Natural killer cell treated with Interleukin-12 subunit alpha and Interleukin-12 subunit beta and Interleukin-15 and Interleukin-18, amount 100 ng/mL, for 72 hours (primary cell): ENCODE measurements at regions not wholly inside any gene's neighbourhood (a gene's known extent, or its start where the extent isn't known, plus 50 kb on each side); places are given as distances from the start of the nearest gene placed in this dataset.
"Not testable (repeated sequence)": the region's sequence is repeated elsewhere in the genome, so short reads cannot be mapped to it uniquely, and the experiment has no call there.

Source experiments
- ATAC-seq, 2 donors: fragments of 150-1000 bp; cut with Tn5 transposase in 1 of 2; sonication (Bioruptor Pico), chemical (Tn5 transposase) in 1 of 2; 2 replicates each; pipeline ENCODE4 v1.10.0; 2021
- DNase-seq: peaks from one replicate; pipeline ENCODE4 v3.0.0; 2022; ENCODE audit warnings: low spot score
- H3K27ac Mint-ChIP-seq, 2 donors: 1 replicate in 1 of 2; 2 replicates in 1 of 2; pipeline ENCODE4 v1.8.0; 2022; ENCODE audit warnings: mixed read lengths in 2 of 2, mild to moderate bottlenecking in 1 of 2, moderate library complexity in 1 of 2
- H3K27me3 Mint-ChIP-seq, 2 donors: 1 replicate in 1 of 2; 2 replicates in 1 of 2; pipeline ENCODE4 v1.8.0; 2022; ENCODE audit warnings: mixed read lengths in 2 of 2
- H3K36me3 Mint-ChIP-seq: one replicate; pipeline ENCODE4 v1.8.0; 2022; ENCODE audit warnings: mixed read lengths
- H3K4me1 Mint-ChIP-seq, 2 donors: 1 replicate in 1 of 2; 2 replicates in 1 of 2; pipeline ENCODE4 v1.8.0; 2022; ENCODE audit warnings: low read depth in 2 of 2, mixed read lengths in 2 of 2, mild to moderate bottlenecking in 1 of 2
- H3K4me3 Mint-ChIP-seq: one replicate; pipeline ENCODE4 v1.8.0; 2022; ENCODE audit warnings: mixed read lengths
- H3K9me3 Mint-ChIP-seq: 2 replicates; pipeline ENCODE4 v1.8.0; 2022; ENCODE audit warnings: mixed read lengths

DNA sequence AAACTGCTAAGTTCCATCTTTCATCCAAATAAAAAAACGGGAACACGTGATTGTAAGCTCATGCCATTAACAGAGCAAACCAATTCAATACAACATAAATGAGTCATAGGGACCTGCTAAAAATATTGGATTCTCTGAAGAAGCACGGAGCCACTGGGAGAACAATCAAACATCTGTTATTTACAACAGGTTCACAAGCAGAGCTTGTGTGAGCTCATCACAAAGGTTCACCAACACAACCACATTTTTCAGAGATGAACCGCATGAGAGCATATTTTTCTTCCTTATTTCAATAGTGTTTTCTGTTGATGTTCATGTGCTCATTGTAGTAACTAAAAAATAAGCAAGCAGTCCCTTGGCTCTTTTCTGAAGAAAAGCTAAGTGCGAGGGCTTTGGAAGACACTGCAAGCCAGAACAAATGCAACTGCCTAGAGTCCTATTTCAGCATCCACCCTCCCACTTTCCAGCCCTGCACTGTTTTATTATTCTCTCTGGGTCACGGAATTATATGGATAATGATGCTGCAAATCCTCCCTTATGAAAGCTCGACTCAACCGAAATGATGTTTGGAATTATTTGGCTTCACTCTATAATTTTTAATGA is 545.8 kb downstream of the LIG4 start:
- DNase-seq: no peak
- H3K9me3 Mint-ChIP-seq: peaks cover 10% of the 10 kb centered on the region
- no peaks in the 10 kb centered on the region for H3K4me1 Mint-ChIP-seq
- H3K36me3 Mint-ChIP-seq: no peaks in the 10 kb centered on the region
- H3K27me3 Mint-ChIP-seq: no peaks in the 10 kb centered on the region
- H3K4me3 Mint-ChIP-seq: no peak overlapping the region
- ATAC-seq: no peak
- H3K27ac Mint-ChIP-seq: no peak overlapping the region

DNA sequence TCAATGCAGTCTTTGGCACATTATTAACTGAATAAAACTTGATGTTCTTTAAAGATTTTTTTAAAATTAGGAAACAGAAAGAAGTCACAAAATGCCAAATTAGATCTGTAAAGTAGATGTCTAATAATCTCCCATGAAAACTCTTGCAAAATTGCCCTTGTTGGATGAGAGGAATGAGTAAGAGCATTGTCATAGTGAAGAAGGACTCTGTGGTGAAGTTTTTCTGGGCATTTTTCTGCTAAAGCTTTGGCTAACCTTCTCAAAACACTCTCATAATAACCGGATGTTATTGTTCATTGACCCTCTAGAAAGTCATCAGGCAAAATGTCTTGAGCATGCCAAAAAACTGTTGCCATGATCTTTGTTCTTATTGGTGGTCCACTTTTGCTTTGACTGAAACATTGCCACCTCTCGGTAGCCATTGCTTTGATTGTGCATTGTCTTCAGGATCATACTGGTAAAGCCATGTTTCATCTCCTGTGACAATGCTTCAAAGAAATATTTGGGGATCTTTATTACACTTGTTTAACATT is 549.3 kb downstream of the LIG4 start:
- Mint-ChIP-seq H3K4me1 (no peaks in the 10 kb centered on the region), H3K27me3 (no peaks in the 10 kb centered on the region), H3K27ac (no peak overlapping the region), H3K4me3 (no peak overlapping the region), H3K9me3 (peaks cover 19% of the 10 kb centered on the region), H3K36me3 (no peaks in the 10 kb centered on the region)
- no peak for ATAC-seq
- DNase-seq: no peak

DNA sequence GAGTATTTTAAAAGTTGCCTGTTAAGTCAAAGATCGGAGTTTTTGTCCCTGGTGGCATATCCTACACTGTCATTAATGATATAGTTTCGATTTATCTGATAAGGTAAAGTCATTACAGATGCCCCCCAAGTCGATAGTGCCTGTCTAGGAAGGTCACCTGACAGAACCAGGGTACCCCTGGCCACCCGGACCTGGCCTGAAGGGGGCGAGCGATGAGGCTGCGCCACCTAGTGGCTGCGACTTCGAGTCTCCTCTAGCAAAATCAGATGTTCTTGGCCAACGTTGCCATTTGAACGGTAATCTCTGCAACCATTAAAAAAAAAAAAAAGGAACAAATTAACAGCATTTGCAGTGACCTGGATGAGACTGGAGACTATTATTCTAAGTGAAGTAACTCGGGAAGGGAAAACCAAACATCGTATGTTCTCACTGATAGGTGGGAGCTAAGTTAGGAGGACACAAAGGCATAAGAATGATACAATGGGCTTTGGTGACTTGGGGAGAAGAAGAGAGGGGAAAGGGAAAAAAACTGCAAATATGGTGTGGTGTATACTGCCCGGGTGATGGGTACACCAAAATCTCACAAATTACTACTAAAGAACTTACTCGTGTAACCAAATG is 565.1 kb downstream of the LIG4 start:
- Mint-ChIP-seq H3K9me3 (no peaks in the 10 kb centered on the region), H3K4me3 (no peak overlapping the region), H3K4me1 (no peaks in the 10 kb centered on the region), H3K36me3 (no peaks in the 10 kb centered on the region), H3K27ac (no peak overlapping the region), H3K27me3 (peaks cover 3 to 8% of the 10 kb centered on the region in 2 donors)
- DNase-seq (no peak), ATAC-seq (no peak)

DNA sequence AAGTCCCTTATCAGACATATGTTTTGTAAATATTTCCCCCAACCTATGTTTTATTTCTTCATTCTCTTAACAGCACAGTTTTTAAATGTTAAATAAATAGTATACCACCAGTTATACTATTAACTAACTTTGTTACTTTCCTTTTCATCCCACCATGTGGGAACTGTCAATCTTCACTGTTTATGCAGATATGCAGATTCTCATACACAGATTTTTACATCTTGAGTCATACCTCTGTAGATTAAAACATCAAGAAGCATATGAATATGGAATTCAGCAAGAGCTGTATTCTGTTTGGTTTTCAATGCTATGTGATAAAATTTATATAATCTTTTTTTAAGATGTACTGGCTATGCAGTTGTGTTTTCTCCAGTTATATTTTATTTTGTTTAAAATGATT is 566.3 kb downstream of the LIG4 start:
- Mint-ChIP-seq H3K9me3 (no peaks in the 10 kb centered on the region), H3K4me1 (no peaks in the 10 kb centered on the region), H3K27ac (no peak overlapping the region), H3K27me3 (peaks cover 3 to 6% of the 10 kb centered on the region in 2 donors), H3K4me3 (no peak overlapping the region), H3K36me3 (no peaks in the 10 kb centered on the region)
- ATAC-seq (no peak), DNase-seq (no peak)

DNA sequence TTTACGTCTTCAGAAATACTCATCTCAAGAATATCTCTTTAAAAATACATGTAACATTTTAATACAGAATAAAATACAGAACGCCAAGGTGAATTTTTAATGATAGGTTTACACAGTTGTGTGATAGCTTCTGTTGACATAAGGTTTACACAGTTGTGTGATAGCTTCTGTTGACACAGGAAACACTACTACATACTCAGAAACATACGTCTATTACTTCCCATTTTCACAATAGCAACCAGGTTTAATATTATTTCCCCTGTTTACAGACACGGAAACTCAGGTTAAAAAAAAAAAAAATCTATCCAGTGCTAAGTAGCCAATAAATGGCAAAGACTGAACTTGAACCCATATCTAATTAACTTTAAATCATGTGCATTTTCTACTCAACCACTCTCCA is 571.2 kb downstream of the LIG4 start:
- Mint-ChIP-seq H3K9me3 (peaks cover 3% of the 10 kb centered on the region), H3K27me3 (no peaks in the 10 kb centered on the region)

DNA sequence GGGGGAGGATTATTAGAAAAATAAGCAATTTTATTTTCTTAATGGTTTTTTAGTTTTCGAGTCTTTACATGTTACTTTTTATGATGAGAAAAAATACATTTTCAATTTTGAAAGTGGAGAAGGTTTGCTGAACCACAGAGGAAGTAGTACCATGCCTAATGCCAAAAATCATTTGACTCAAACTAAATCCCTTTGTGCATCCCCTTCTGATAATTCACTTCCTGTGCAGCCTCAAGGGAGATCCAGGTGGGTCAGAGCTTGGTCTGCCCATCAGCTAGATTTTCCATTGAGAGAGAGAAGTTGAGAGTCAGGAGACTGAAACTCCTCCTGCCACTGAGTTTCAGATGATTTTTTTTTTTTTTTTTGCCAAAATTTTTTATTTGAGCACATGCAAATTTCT is 571.7 kb downstream of the LIG4 start:
- DNase-seq (no peak), ATAC-seq (no peak)
- H3K27ac Mint-ChIP-seq: no peak overlapping the region
- no peaks in the 10 kb centered on the region for H3K4me1 Mint-ChIP-seq
- no peaks in the 10 kb centered on the region for H3K36me3 Mint-ChIP-seq
- no peaks in the 10 kb centered on the region for H3K27me3 Mint-ChIP-seq
- H3K4me3 Mint-ChIP-seq: no peak overlapping the region
- peaks cover 4% of the 10 kb centered on the region for H3K9me3 Mint-ChIP-seq

More for the DNA sequence above, 571.2 kb downstream of the LIG4 start:
- H3K27ac Mint-ChIP-seq: no peak overlapping the region
- no peak for ATAC-seq
- no peaks in the 10 kb centered on the region for H3K36me3 Mint-ChIP-seq
- no peaks in the 10 kb centered on the region for H3K4me1 Mint-ChIP-seq
- no peak for DNase-seq
- no peak overlapping the region for H3K4me3 Mint-ChIP-seq

DNA sequence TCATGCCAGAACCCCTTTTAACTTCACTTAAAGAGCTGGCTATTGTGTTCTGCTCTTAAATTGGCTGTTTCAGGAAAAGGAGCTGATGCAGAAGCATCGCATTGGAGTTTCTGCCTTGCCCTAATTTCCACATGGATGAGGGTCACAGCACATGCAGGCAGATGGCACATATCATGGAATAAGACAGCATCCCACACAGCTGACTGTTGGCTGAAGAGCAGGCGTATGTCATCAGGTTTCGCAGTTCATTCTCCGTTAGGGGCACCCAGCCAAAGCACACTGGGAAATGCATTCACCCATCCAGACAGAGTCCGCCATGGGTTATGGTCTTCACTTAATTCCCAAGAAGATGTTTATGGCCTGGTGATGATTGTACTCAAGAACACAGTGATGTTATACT is 572.5 kb downstream of the LIG4 start:
- peaks cover 9% of the 10 kb centered on the region for H3K9me3 Mint-ChIP-seq
- no peaks in the 10 kb centered on the region for H3K36me3 Mint-ChIP-seq
- ATAC-seq (no peak), DNase-seq (no peak)
- no peak overlapping the region for H3K27ac Mint-ChIP-seq
- no peak overlapping the region for H3K4me3 Mint-ChIP-seq
- H3K4me1 Mint-ChIP-seq: no peaks in the 10 kb centered on the region
- no peaks in the 10 kb centered on the region for H3K27me3 Mint-ChIP-seq

DNA sequence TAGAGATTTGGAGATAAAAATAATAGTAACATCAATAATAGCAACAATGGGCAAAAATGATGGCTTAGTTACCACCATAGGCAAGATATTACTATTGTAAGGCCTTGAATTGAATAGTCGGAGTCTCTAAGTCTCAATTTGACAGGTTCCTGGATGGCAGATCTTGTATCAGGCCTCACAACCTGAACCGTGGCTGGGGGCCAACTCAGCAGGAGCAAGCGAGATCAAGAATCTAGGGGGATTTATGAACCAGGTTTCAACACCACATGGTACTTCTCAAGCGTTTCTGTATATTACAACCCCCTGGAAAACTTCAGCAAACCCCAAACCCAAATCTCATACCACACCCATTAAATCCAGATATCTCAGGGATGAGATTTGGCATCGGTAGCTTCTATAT is 573.8 kb downstream of the LIG4 start:
- DNase-seq: no peak
- Mint-ChIP-seq H3K27ac (no peak overlapping the region), H3K36me3 (no peaks in the 10 kb centered on the region), H3K27me3 (no peaks in the 10 kb centered on the region), H3K4me1 (no peaks in the 10 kb centered on the region), H3K9me3 (peaks cover 9% of the 10 kb centered on the region), H3K4me3 (no peak overlapping the region)
- ATAC-seq: no peak

DNA sequence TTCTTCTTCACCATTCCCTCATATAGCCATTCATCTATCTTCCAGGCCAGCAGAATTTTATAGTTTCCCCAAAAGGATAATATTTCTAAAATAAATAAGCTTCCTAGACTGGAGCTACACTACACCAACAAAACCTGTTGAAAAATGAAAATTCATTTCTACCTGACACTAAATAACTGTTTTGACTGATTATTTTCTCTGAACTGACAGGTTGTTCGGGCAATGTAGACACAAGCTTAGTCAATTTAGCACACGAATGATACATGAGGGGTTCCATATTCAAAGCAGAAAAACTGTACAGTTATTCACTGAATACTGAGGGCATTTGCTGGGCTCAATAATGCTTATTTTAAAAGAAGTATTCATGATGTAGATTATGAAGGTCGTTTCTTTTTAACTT is 589.7 kb downstream of the LIG4 start:
- no peaks in the 10 kb centered on the region for H3K36me3 Mint-ChIP-seq
- H3K4me3 Mint-ChIP-seq: no peak overlapping the region

DNA sequence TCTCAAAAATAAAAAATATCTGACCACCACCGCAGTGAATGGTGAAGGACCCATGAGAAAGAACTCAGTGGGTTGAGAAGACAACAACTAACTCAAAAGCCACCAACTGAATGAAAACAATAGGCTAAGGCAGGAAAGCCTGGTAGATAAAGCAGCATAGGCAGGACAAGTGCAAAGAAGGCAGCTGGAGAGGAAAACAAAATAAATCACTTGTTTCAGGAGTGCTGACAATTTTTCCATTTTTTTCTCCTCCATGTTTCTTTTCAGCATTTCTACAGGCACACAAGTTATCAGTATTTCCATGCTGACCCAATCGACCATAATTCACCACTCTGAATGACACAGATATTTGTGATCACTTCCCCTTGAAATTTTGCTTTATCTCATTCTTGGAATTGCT is 597.8 kb downstream of the LIG4 start:
- Mint-ChIP-seq H3K4me3 (no peak overlapping the region), H3K36me3 (no peaks in the 10 kb centered on the region)

More for the DNA sequence above, 589.7 kb downstream of the LIG4 start:
- Mint-ChIP-seq H3K4me1 (no peaks in the 10 kb centered on the region), H3K9me3 (peaks cover 9% of the 10 kb centered on the region), H3K27ac (no peak overlapping the region), H3K27me3 (no peaks in the 10 kb centered on the region)
- DNase-seq (no peak), ATAC-seq (no peak)

DNA sequence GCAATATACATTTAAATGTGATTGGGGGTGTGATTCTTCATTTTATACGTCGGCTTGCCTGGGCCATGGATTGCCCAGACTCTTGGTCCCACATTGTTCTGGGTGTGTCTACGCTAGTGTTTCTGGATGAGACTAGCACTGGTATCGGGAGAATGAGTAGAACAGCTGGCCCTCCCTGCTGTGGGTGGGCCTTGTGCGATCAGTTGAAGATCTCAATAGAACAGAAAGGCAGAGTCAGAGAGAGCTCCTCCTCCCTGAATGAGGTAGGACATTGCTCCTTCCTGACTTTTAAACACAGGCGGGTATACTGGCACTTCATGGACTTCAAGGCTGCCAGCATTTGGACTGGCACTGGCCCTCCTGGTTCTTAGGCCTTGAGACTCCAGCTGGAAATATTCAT is 603.0 kb downstream of the LIG4 start:
- Mint-ChIP-seq H3K27ac (no peak overlapping the region), H3K9me3 (peaks cover 4% of the 10 kb centered on the region), H3K27me3 (no peaks in the 10 kb centered on the region), H3K4me3 (no peak overlapping the region), H3K4me1 (no peaks in the 10 kb centered on the region), H3K36me3 (no peaks in the 10 kb centered on the region)
- DNase-seq (no peak), ATAC-seq (no peak)

More for the DNA sequence above, 597.8 kb downstream of the LIG4 start:
- no peak for DNase-seq
- peaks cover 11% of the 10 kb centered on the region for H3K9me3 Mint-ChIP-seq
- no peak for ATAC-seq
- H3K4me1 Mint-ChIP-seq: no peaks in the 10 kb centered on the region
- H3K27me3 Mint-ChIP-seq: no peaks in the 10 kb centered on the region
- no peak overlapping the region for H3K27ac Mint-ChIP-seq

DNA sequence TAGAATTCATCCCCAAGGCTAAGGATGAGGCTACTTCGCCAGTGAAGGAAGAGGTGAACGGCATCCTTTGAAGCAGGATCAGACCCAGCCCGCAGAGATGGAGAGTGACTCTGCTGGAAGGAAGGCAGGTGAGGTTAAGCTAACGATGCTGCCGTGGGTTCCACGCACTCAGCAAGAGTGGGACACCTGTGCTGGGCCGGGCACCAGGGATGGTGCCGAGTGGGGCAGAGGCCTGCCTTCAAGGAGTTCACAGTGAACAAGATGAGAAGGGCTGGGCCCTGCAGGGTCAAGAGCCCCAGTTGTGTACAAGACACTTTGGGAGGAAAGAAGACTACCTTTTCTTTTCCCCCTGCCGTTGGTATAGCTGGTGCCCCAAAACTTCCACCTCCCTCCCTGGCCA is 606.6 kb downstream of the LIG4 start:
- no peaks in the 10 kb centered on the region for H3K27me3 Mint-ChIP-seq
- peak; percentile 31 to 40 for ATAC-seq
- H3K27ac Mint-ChIP-seq: no peak overlapping the region
- no peaks in the 10 kb centered on the region for H3K4me1 Mint-ChIP-seq
- no peak overlapping the region for H3K4me3 Mint-ChIP-seq
- DNase-seq: no peak
- H3K36me3 Mint-ChIP-seq: no peaks in the 10 kb centered on the region
- peaks cover 4% of the 10 kb centered on the region for H3K9me3 Mint-ChIP-seq

DNA sequence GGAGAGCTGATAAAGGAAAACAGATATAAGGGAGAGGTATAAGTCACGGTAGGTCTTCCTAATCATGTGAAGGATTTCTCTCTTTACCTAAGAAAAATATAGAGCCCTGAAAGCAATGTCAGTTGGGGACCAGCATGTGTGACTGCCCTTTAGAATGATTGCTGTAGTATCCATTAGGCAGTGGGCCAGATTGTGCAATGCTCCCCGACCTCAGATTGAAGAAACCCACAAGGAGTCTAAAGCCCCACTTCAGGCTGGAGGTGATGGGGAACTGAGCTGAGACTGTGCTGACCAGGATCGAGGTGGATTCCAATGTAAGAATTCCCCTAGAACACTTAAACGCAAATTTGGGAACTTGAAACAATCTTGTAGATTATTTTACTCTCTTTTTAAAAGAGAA is 614.4 kb downstream of the LIG4 start:
- Mint-ChIP-seq H3K4me3 (no peak overlapping the region), H3K4me1 (no peaks in the 10 kb centered on the region), H3K36me3 (no peaks in the 10 kb centered on the region), H3K27me3 (no peaks in the 10 kb centered on the region), H3K27ac (no peak overlapping the region), H3K9me3 (peaks cover 3% of the 10 kb centered on the region)
- DNase-seq (no peak), ATAC-seq (no peak)

DNA sequence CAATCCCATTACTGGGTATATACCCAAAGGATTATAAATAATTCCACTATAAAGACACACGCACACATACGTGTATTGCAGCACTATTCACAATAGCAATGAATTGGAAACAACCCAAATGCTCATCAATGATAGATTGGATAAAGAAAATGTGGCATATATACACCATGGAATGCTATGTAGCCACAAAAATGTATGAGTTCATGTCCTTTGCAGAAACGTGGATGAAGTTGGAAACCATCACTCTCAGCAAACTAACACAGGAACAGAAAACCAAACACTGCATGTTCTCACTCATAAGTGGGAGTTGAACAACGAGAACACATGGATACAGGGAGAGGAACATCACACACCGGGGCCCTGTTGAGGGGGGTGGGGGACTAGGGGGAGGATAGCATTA is 619.0 kb downstream of the LIG4 start:
- not testable (repeated sequence) for DNase-seq, H3K4me3 Mint-ChIP-seq, H3K27ac Mint-ChIP-seq, H3K27me3 Mint-ChIP-seq, ATAC-seq, H3K4me1 Mint-ChIP-seq, H3K9me3 Mint-ChIP-seq, H3K36me3 Mint-ChIP-seq

DNA sequence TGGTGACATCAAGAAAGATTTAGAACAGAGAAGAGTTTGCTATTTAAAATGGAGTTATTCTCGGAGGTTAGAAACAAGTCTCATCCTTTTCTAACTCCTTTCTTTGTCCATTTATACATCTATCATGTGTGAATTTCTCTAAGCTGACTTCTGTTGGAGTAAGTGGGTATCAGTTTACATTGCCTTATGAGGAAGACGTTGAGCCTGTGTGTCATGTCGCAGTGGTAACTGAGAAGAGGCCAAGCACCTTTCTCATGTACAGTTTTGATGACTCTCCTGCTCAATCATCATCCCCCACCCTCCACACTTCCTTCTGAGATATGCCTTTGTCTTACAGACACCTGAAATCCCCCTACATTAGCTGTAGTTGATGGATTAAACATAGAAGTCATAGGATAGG is 624.8 kb downstream of the LIG4 start:
- no peaks in the 10 kb centered on the region for H3K27me3 Mint-ChIP-seq
- DNase-seq (no peak), ATAC-seq (no peak)
- H3K9me3 Mint-ChIP-seq: peaks cover 9% of the 10 kb centered on the region
- H3K27ac Mint-ChIP-seq: no peak overlapping the region
- H3K36me3 Mint-ChIP-seq: no peaks in the 10 kb centered on the region
- no peak overlapping the region for H3K4me3 Mint-ChIP-seq
- H3K4me1 Mint-ChIP-seq: no peaks in the 10 kb centered on the region
